H9 (cell line): ENCODE measurements at regions not wholly inside any gene's neighbourhood (a gene's known extent, or its start where the extent isn't known, plus 50 kb on each side); places are given as distances from the start of the nearest gene placed in this dataset.

Source experiments
- DNase-seq: peaks from one replicate; pipeline ENCODE4 v3.0.0-alpha.2; 2017
- H2AFZ ChIP-seq: one replicate; pipeline ENCODE4 v1.6.1; 2013; ENCODE audit warnings: mild to moderate bottlenecking, low read length, control low read depth, moderate library complexity
- H2AK5ac ChIP-seq: 2 replicates; pipeline ENCODE4 v1.6.1; 2013; ENCODE audit warnings: low read length, control low read depth, mixed read lengths; ENCODE audit not compliant: insufficient read length
- H2BK120ac ChIP-seq: one replicate; pipeline ENCODE4 v1.6.1; 2013; ENCODE audit warnings: low read depth, mild to moderate bottlenecking, low read length, control low read depth, inconsistent platforms; ENCODE audit not compliant: poor library complexity, severe bottlenecking
- H2BK12ac ChIP-seq: 2 replicates; pipeline ENCODE4 v1.6.1; 2013; ENCODE audit warnings: low read length, control low read depth, mixed read lengths, low read depth; ENCODE audit not compliant: insufficient read length
- H2BK15ac ChIP-seq: 2 replicates; pipeline ENCODE4 v1.6.1; 2013; ENCODE audit warnings: low read depth, low read length, control low read depth
- H2BK20ac ChIP-seq: one replicate; pipeline ENCODE4 v1.6.1; 2013; ENCODE audit warnings: low read depth, mild to moderate bottlenecking, low read length, control low read depth, inconsistent platforms; ENCODE audit not compliant: poor library complexity, severe bottlenecking
- H2BK5ac ChIP-seq: 2 replicates; pipeline ENCODE4 v1.6.1; 2013; ENCODE audit warnings: low read length, control low read depth, mixed read lengths; ENCODE audit not compliant: insufficient read length
- H3K14ac ChIP-seq: 2 replicates; pipeline ENCODE4 v1.6.1; 2013; ENCODE audit warnings: low read length, control low read depth; ENCODE audit not compliant: insufficient read depth
- H3K18ac ChIP-seq: 2 replicates; pipeline ENCODE4 v1.6.1; 2013; ENCODE audit warnings: low read depth, mild to moderate bottlenecking, mixed read lengths, low read length, control low read depth; ENCODE audit not compliant: insufficient read length
- H3K23ac ChIP-seq: 2 replicates; pipeline ENCODE4 v1.6.1; 2013; ENCODE audit warnings: low read length, control low read depth, mixed read lengths, low read depth; ENCODE audit not compliant: insufficient read length
- H3K23me2 ChIP-seq: 2 replicates; pipeline ENCODE4 v1.6.1; 2013; ENCODE audit warnings: low read depth, mild to moderate bottlenecking, mixed read lengths, low read length, control low read depth; ENCODE audit not compliant: insufficient read length, poor library complexity, severe bottlenecking
- H3K27ac ChIP-seq: 2 replicates; pipeline ENCODE4 v1.5.1; 2013; ENCODE audit warnings: low read length, control low read depth, mixed read lengths, low read depth; ENCODE audit not compliant: insufficient read length
- H3K27me3 ChIP-seq: 2 replicates; pipeline ENCODE4 v1.6.1; 2013; ENCODE audit warnings: low read length, control low read depth, inconsistent platforms; ENCODE audit not compliant: insufficient read depth
- H3K4ac ChIP-seq: 2 replicates; pipeline ENCODE4 v1.6.1; 2013; ENCODE audit warnings: low read depth, mild to moderate bottlenecking, control low read depth, inconsistent platforms, low read length, moderate library complexity
- H3K4me1 ChIP-seq: 2 replicates; pipeline ENCODE4 v1.6.1; 2013; ENCODE audit warnings: low read length, control low read depth, inconsistent platforms; ENCODE audit not compliant: insufficient read depth
- H3K4me2 ChIP-seq: 2 replicates; pipeline ENCODE4 v1.6.1; 2013; ENCODE audit warnings: low read length, control low read depth, mixed read lengths; ENCODE audit not compliant: insufficient read length, insufficient read depth
- H3K56ac ChIP-seq: 2 replicates; pipeline ENCODE4 v1.6.1; 2013; ENCODE audit warnings: low read depth, mild to moderate bottlenecking, mixed read lengths, low read length, control low read depth; ENCODE audit not compliant: insufficient read length
- H3K79me1 ChIP-seq: 2 replicates; pipeline ENCODE4 v1.6.1; 2013; ENCODE audit warnings: low read depth, mild to moderate bottlenecking, moderate library complexity, low read length, control low read depth, inconsistent platforms; ENCODE audit not compliant: insufficient read depth, poor library complexity, severe bottlenecking
- H3K79me2 ChIP-seq: 2 replicates; pipeline ENCODE4 v1.6.1; 2013; ENCODE audit warnings: low read length, control low read depth, inconsistent platforms; ENCODE audit not compliant: insufficient read depth
- H3K9ac ChIP-seq: 2 replicates; pipeline ENCODE4 v1.6.1; 2013; ENCODE audit warnings: low read length, control low read depth, mixed read lengths; ENCODE audit not compliant: insufficient read length; ENCODE audit errors: extremely low read depth
- H3K9me3 ChIP-seq: one replicate; pipeline ENCODE4 v1.6.1; 2013; ENCODE audit warnings: low read depth, low read length, inconsistent platforms; ENCODE audit not compliant: control insufficient read depth
- H3T11ph ChIP-seq: one replicate; pipeline ENCODE4 v1.6.1; 2013; ENCODE audit warnings: mild to moderate bottlenecking, low read length, control low read depth, inconsistent platforms
- H4K20me1 ChIP-seq: one replicate; pipeline ENCODE4 v1.6.1; 2013; ENCODE audit not compliant: control insufficient read depth, insufficient read length, insufficient read depth
- H4K5ac ChIP-seq: 2 replicates; pipeline ENCODE4 v1.6.1; 2013; ENCODE audit warnings: low read depth, mild to moderate bottlenecking, mixed read lengths, low read length, control low read depth; ENCODE audit not compliant: insufficient read length
- H4K8ac ChIP-seq: replicated peaks from 2 replicates; pipeline ENCODE4 v1.6.1; 2013; ENCODE audit warnings: low read length, control low read depth, mixed read lengths, low read depth; ENCODE audit not compliant: insufficient read length
- H4K91ac ChIP-seq: 2 replicates; pipeline ENCODE4 v1.6.1; 2013; ENCODE audit warnings: low read depth, mild to moderate bottlenecking, moderate library complexity, mixed read lengths, low read length, control low read depth; ENCODE audit not compliant: insufficient read length
- H3K27ac Mint-ChIP-seq, 3 experiments: 2 replicates in 2 of 3; 3 replicates in 1 of 3; pipeline ENCODE4 v1.8.0; 2020 to 2021; ENCODE audit warnings: mixed read lengths in 3 of 3, mild to moderate bottlenecking in 1 of 3, moderate library complexity in 1 of 3
- H3K27me3 Mint-ChIP-seq: 2 replicates; pipeline ENCODE4 v1.8.0; 2021; ENCODE audit warnings: low read depth, mild to moderate bottlenecking, moderate library complexity, mixed read lengths
- H3K36me3 Mint-ChIP-seq, 3 experiments: 2 replicates in 2 of 3; 3 replicates in 1 of 3; pipeline ENCODE4 v1.8.0; 2020 to 2021; ENCODE audit warnings: low read depth in 3 of 3, mixed read lengths in 3 of 3; ENCODE audit not compliant: insufficient read depth in 1 of 3
- H3K4me1 Mint-ChIP-seq, 2 experiments: 2 replicates each; pipeline ENCODE4 v1.8.0; 2020; ENCODE audit warnings: mixed read lengths in 2 of 2
- H3K4me3 Mint-ChIP-seq, 2 experiments: 2 replicates in 1 of 2; 3 replicates in 1 of 2; pipeline ENCODE4 v1.8.0; 2020 to 2021; ENCODE audit warnings: mild to moderate bottlenecking in 2 of 2, mixed read lengths in 2 of 2, moderate library complexity in 1 of 2
- H3K9me3 Mint-ChIP-seq, 2 experiments: 2 replicates in 1 of 2; 3 replicates in 1 of 2; pipeline ENCODE4 v1.8.0; 2020; ENCODE audit warnings: mild to moderate bottlenecking in 2 of 2, mixed read lengths in 2 of 2, moderate library complexity in 1 of 2
- CTCF ChIP-seq: fragments of 200-600 bp; sonication (generic); conservative IDR thresholded peaks from 3 replicates; pipeline ENCODE4 v1.8.0; 2021; ENCODE audit warnings: antibody characterized with exemption, mild to moderate bottlenecking
- WGBS: extraction: QIAGEN DNeasy Blood & Tissue Kit; methylation state at CpG from one replicate; pipeline ENCODE4 v1.1.7; 2013; ENCODE audit warnings: missing lambda C conversion rate, low lambda C conversion rate, mixed read lengths; ENCODE audit not compliant: insufficient read length; ENCODE audit errors: extremely low coverage; 5-methylcytosine and 5-hydroxymethylcytosine counted together

DNA sequence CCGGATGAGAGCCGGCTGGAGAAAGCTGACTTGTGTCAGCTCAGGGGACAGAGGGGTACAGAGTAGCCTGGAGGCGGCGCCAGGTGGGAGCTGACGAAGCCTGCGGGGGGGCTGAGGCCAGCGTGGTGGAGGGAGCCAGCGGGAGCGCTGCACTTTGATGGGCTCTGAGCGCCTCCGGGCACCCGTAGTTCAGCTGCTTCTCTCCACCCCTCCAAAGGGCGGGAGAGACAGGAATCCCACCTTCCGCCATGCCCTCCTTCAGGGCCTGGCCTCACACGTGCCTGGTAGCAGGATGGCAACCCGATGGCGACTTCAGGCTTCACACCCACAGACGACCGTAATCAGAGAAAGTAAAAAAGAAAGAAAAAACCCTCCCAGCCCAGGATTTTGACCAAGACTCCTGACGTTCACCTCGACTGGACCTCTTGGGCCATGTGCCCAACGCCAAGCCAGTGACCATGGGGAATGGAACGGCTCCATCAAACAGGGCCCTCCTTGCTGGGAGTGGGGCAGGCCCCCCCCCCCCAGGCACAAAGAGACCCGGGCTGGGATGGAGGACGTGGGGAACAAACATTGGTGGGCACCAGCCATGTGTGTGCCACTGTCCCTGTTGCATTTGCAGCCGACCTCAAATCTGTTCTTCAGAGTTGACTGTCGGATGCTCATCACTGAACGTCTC lies 60.7 kb upstream of the ASAP2 start:
- Histone ChIP-seq H2BK120ac (no peak overlapping the region), H4K20me1 (no peaks in the 10 kb centered on the region), H3K23me2 (no peaks in the 10 kb centered on the region), H2BK20ac (no peak overlapping the region), H2BK15ac (no peak overlapping the region), H4K5ac (no peak overlapping the region), H3K14ac (no peak overlapping the region; the same call in 1 of the 2 replicates), H3K9ac (no peak overlapping the region), H2BK12ac (no peak overlapping the region), H2AK5ac (no peak overlapping the region), H3K27me3 (no peaks in the 10 kb centered on the region; the same call in 1 of the 2 replicates), H3K27ac (no peak overlapping the region), H3K56ac (no peak overlapping the region), H2AFZ (no peak overlapping the region), H3K79me2 (no peaks in the 10 kb centered on the region), H3K9me3 (no peaks in the 10 kb centered on the region), H2BK5ac (no peak overlapping the region), H3K4ac (no peak overlapping the region), H4K8ac (no peak overlapping the region), H3K18ac (no peak overlapping the region), H3K23ac (no peak overlapping the region), H3T11ph (no peak overlapping the region), H3K4me1 (no peaks in the 10 kb centered on the region), H3K4me2 (no peak overlapping the region), H4K91ac (no peak overlapping the region), H3K79me1 (no peaks in the 10 kb centered on the region)
- H3K4me3 Mint-ChIP-seq = no peak overlapping the region
- no peaks in the 10 kb centered on the region for H3K36me3 Mint-ChIP-seq
- H3K27me3 Mint-ChIP-seq = peaks cover 66% of the 10 kb centered on the region
- no CpG with 5 or more reads among the region's 28 CpGs for WGBS
- H3K27ac Mint-ChIP-seq = no peak overlapping the region; a peak in 1 of 7 replicates
- DNase-seq = peak; percentile 65
- H3K4me1 Mint-ChIP-seq = peaks cover 4 to 17% of the 10 kb centered on the region in 2 experiments; a peak in 3 of 4 replicates
- no peaks in the 10 kb centered on the region for H3K9me3 Mint-ChIP-seq
- no peak for TF ChIP-seq CTCF
